Astrocyte (in vitro differentiated cells and primary cell): ENCODE measurements at regions not wholly inside any gene's neighbourhood (a gene's known extent, or its start where the extent isn't known, plus 50 kb on each side); places are given as distances from the start of the nearest gene placed in this dataset.

Experiments used
- DNase-seq: peaks from one replicate; pipeline ENCODE4 v3.0.0-alpha.2; 2010; ENCODE audit warnings: low read depth
- FAIRE-seq: peaks from 2 replicates; lab custom pipeline; 2011; peaks lifted over from hg19 to GRCh38; lab: Jason Lieb, UNC
- H2AFZ ChIP-seq: 2 replicates; pipeline ENCODE4 v1.6.0; 2012; ENCODE audit warnings: low read depth, low read length, inconsistent platforms
- H3K27ac ChIP-seq: 2 replicates; pipeline ENCODE4 v1.5.1; 2011; ENCODE audit warnings: low read depth, low read length, inconsistent platforms
- H3K27me3 ChIP-seq: 2 replicates; pipeline ENCODE4 v1.6.0; 2011; ENCODE audit warnings: low read length, inconsistent platforms; ENCODE audit not compliant: insufficient read depth
- H3K36me3 ChIP-seq: 2 replicates; pipeline ENCODE4 v1.5.1; 2011; ENCODE audit warnings: low read length, inconsistent platforms; ENCODE audit not compliant: insufficient read depth
- H3K4me1 ChIP-seq: 2 replicates; pipeline ENCODE4 v1.5.1; 2011; ENCODE audit warnings: low read length, inconsistent platforms; ENCODE audit not compliant: insufficient read depth
- H3K4me2 ChIP-seq: 2 replicates; pipeline ENCODE4 v1.6.0; 2012; ENCODE audit warnings: low read length, inconsistent platforms
- H3K4me3 ChIP-seq: 2 replicates; pipeline ENCODE4 v1.5.1; 2011; ENCODE audit warnings: low read depth, mild to moderate bottlenecking, low read length, inconsistent platforms; ENCODE audit not compliant: insufficient read depth
- H3K79me2 ChIP-seq: 2 replicates; pipeline ENCODE4 v1.6.0; 2012; ENCODE audit warnings: mild to moderate bottlenecking, low read length, inconsistent platforms; ENCODE audit not compliant: insufficient read depth
- H3K9ac ChIP-seq: 2 replicates; pipeline ENCODE4 v1.6.0; 2012; ENCODE audit warnings: mild to moderate bottlenecking, low read length, inconsistent platforms
- H3K9me3 ChIP-seq: 2 replicates; pipeline ENCODE4 v1.5.1; 2012; ENCODE audit warnings: low read depth, mild to moderate bottlenecking, low read length, inconsistent platforms; ENCODE audit not compliant: insufficient read depth
- H4K20me1 ChIP-seq: 2 replicates; pipeline ENCODE4 v1.6.0; 2012; ENCODE audit warnings: low read length, inconsistent platforms; ENCODE audit not compliant: insufficient read depth
- H3K27ac Mint-ChIP-seq: one replicate; pipeline ENCODE4 v1.8.0; 2021; ENCODE audit warnings: mild to moderate bottlenecking, mixed read lengths; ENCODE audit not compliant: unreplicated experiment
- H3K27me3 Mint-ChIP-seq: one replicate; pipeline ENCODE4 v1.8.0; 2021; ENCODE audit warnings: low read depth, mixed read lengths; ENCODE audit not compliant: unreplicated experiment
- H3K36me3 Mint-ChIP-seq: one replicate; pipeline ENCODE4 v1.8.0; 2021; ENCODE audit warnings: low read depth, mixed read lengths; ENCODE audit not compliant: unreplicated experiment
- H3K4me1 Mint-ChIP-seq: one replicate; pipeline ENCODE4 v1.8.0; 2021; ENCODE audit warnings: low read depth, mixed read lengths; ENCODE audit not compliant: unreplicated experiment
- H3K4me3 Mint-ChIP-seq: one replicate; pipeline ENCODE4 v1.8.0; 2021; ENCODE audit warnings: mild to moderate bottlenecking, moderate library complexity, mixed read lengths; ENCODE audit not compliant: unreplicated experiment
- H3K9me3 Mint-ChIP-seq: one replicate; pipeline ENCODE4 v1.8.0; 2021; ENCODE audit warnings: mild to moderate bottlenecking, mixed read lengths; ENCODE audit not compliant: unreplicated experiment
- CTCF ChIP-seq: IDR thresholded peaks from 2 replicates; pipeline ENCODE4 v1.5.1; 2011; ENCODE audit warnings: low read depth, mild to moderate bottlenecking, inconsistent platforms, low read length, moderate library complexity; ENCODE audit not compliant: insufficient read depth
- EZH2 ChIP-seq: IDR thresholded peaks from 2 replicates; pipeline ENCODE4 v1.6.1; 2012; ENCODE audit warnings: mild to moderate bottlenecking, low read length, inconsistent platforms; ENCODE audit not compliant: insufficient read depth

- Histone ChIP-seq H3K27ac (no peak overlapping the region), H3K27me3 (no peaks in the 10 kb centered on the region), H3K4me1 (peaks cover 15% of the 10 kb centered on the region), H3K9ac (no peak overlapping the region), H3K36me3 (no peaks in the 10 kb centered on the region), H4K20me1 (no peaks in the 10 kb centered on the region), H3K79me2 (no peaks in the 10 kb centered on the region), H3K4me3 (no peak overlapping the region), H3K9me3 (no peaks in the 10 kb centered on the region), H3K4me2 (no peak overlapping the region), H2AFZ (no peak overlapping the region)
- Mint-ChIP-seq H3K27ac (no peak overlapping the region), H3K4me3 (no peak overlapping the region), H3K9me3 (peaks cover 3% of the 10 kb centered on the region), H3K36me3 (no peaks in the 10 kb centered on the region), H3K4me1 (peaks cover 1% of the 10 kb centered on the region), H3K27me3 (no peaks in the 10 kb centered on the region)
- DNase-seq (no peak), FAIRE-seq (no peak)
- TF ChIP-seq CTCF, result no peak
- no peak for TF ChIP-seq EZH2
These were observed 148.3 kb upstream of the NR3C1 start for GRCh38 chr5:143551820-143552251.

- H3K27ac ChIP-seq, result no peak overlapping the region
- H3K27me3 Mint-ChIP-seq, result no peaks in the 10 kb centered on the region
- H3K36me3 Mint-ChIP-seq, result no peaks in the 10 kb centered on the region
- H3K79me2 ChIP-seq, result no peaks in the 10 kb centered on the region
- H3K4me1 Mint-ChIP-seq, result peaks cover 1% of the 10 kb centered on the region
- no peak for TF ChIP-seq CTCF
- TF ChIP-seq EZH2, result no peak
- no peaks in the 10 kb centered on the region for H3K36me3 ChIP-seq
- peaks cover 13% of the 10 kb centered on the region for H3K4me1 ChIP-seq
- no peak overlapping the region for H3K4me2 ChIP-seq
- DNase-seq (no peak), FAIRE-seq (no peak)
- H2AFZ ChIP-seq, result no peak overlapping the region
- no peak overlapping the region for H3K9ac ChIP-seq
- no peaks in the 10 kb centered on the region for H4K20me1 ChIP-seq
- peaks cover 3% of the 10 kb centered on the region for H3K9me3 Mint-ChIP-seq
- H3K27ac Mint-ChIP-seq, result no peak overlapping the region
- H3K4me3 ChIP-seq, result no peak overlapping the region
- no peak overlapping the region for H3K4me3 Mint-ChIP-seq
- no peaks in the 10 kb centered on the region for H3K27me3 ChIP-seq
- no peaks in the 10 kb centered on the region for H3K9me3 ChIP-seq
These were observed 147.6 kb upstream of the NR3C1 start for GRCh38 chr5:143550986-143551630.

GRCh38 chr5:143547342-143547741 lies 143.9 kb upstream of the NR3C1 start:
- H3K36me3 Mint-ChIP-seq, result no peaks in the 10 kb centered on the region
- FAIRE-seq, result no peak
- peaks cover 3% of the 10 kb centered on the region for H3K9me3 Mint-ChIP-seq
- Histone ChIP-seq H3K4me2 (no peak overlapping the region), H3K27ac (no peak overlapping the region), H3K79me2 (no peaks in the 10 kb centered on the region), H3K4me1 (peaks cover 14% of the 10 kb centered on the region), H3K9me3 (no peaks in the 10 kb centered on the region), H3K4me3 (no peak overlapping the region), H4K20me1 (no peaks in the 10 kb centered on the region), H2AFZ (no peak overlapping the region), H3K27me3 (no peaks in the 10 kb centered on the region), H3K9ac (no peak overlapping the region), H3K36me3 (no peaks in the 10 kb centered on the region)
- no peak for DNase-seq
- TF ChIP-seq CTCF (no peak), EZH2 (no peak)
- no peaks in the 10 kb centered on the region for H3K27me3 Mint-ChIP-seq
- no peak overlapping the region for H3K4me3 Mint-ChIP-seq
- H3K4me1 Mint-ChIP-seq, result peaks cover 18% of the 10 kb centered on the region
- no peak overlapping the region for H3K27ac Mint-ChIP-seq
